ENCODE measurements at regions not wholly inside any gene's neighbourhood (a gene's known extent, or its start where the extent isn't known, plus 50 kb on each side); places are given as distances from the start of the nearest gene placed in this dataset.

DNA sequence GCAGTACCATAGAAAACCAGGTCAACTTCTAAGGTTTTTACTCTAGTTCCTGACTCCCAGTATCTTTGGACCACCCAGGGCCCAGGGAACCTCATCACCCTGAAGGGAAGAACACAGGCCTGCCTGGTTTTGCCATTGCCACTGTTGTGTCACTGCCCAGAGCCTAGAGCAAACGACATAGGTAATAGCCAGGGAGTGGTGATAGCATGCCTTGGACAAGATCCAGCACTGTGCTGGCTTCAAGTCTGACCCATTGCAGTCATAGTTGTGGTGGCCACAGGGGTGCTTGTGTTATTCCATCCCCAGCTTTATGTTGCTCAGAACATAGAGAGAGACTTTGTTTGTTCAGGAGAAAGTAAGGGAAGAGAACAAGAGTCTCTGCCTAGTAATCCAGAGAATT is 2310.2 kb downstream of the LRRC4C start:
- TF ChIP-seq, protein P1, sequence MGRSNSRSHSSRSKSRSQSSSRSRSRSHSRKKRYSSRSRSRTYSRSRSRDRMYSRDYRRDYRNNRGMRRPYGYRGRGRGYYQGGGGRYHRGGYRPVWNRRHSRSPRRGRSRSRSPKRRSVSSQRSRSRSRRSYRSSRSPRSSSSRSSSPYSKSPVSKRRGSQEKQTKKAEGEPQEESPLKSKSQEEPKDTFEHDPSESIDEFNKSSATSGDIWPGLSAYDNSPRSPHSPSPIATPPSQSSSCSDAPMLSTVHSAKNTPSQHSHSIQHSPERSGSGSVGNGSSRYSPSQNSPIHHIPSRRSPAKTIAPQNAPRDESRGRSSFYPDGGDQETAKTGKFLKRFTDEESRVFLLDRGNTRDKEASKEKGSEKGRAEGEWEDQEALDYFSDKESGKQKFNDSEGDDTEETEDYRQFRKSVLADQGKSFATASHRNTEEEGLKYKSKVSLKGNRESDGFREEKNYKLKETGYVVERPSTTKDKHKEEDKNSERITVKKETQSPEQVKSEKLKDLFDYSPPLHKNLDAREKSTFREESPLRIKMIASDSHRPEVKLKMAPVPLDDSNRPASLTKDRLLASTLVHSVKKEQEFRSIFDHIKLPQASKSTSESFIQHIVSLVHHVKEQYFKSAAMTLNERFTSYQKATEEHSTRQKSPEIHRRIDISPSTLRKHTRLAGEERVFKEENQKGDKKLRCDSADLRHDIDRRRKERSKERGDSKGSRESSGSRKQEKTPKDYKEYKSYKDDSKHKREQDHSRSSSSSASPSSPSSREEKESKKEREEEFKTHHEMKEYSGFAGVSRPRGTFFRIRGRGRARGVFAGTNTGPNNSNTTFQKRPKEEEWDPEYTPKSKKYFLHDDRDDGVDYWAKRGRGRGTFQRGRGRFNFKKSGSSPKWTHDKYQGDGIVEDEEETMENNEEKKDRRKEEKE (IDR thresholded peaks at IDR 0.05) = no peak
- no peak for TF ChIP-seq EP300 (IDR thresholded peaks at IDR 0.05; ENCODE audit: borderline replicate concordance in 1 of 2, control insufficient read depth in 1 of 2, low read depth in 2 of 2, low read length in 2 of 2)
- TF ChIP-seq POLR2A (IDR thresholded peaks at IDR 0.05; ENCODE audit: low read depth, low read length) = no peak
- TF ChIP-seq BHLHE40 (IDR thresholded peaks at IDR 0.05; ENCODE audit: borderline replicate concordance in 1 of 2, low read depth in 2 of 2, low read length in 1 of 2) = no peak
- TF ChIP-seq MEF2A (IDR thresholded peaks at IDR 0.05; ENCODE audit: insufficient read depth, low read depth, low read length) = no peak
- TF ChIP-seq RAD21 (IDR thresholded peaks at IDR 0.05; ENCODE audit: insufficient read depth, low read depth, low read length) = no peak
- no peak for TF ChIP-seq IKZF1 (conservative IDR thresholded peaks at IDR 0.05)
- TF ChIP-seq MYC (IDR thresholded peaks at IDR 0.05; ENCODE audit: insufficient read depth, insufficient read length, insufficient replicate concordance, low read length, severe bottlenecking) = no peak
- TF ChIP-seq NFIC (IDR thresholded peaks at IDR 0.05; ENCODE audit: low read depth, low read length) = no peak
- no peak for TF ChIP-seq EZH2 (IDR thresholded peaks at IDR 0.05; ENCODE audit: borderline replicate concordance, control insufficient read depth, low read depth, low read length)
- TF ChIP-seq ZNF217 (IDR thresholded peaks at IDR 0.05) = no peak
- no peak for TF ChIP-seq SRF (IDR thresholded peaks at IDR 0.05; ENCODE audit: low read depth in 2 of 2, low read length in 2 of 2)
- TF ChIP-seq JUNB (IDR thresholded peaks at IDR 0.05) = no peak

Measured in GM12878 (cell line).